ENCODE measurements at regions not wholly inside any gene's neighbourhood (a gene's known extent, or its start where the extent isn't known, plus 50 kb on each side); places are given as distances from the start of the nearest gene placed in this dataset.

- Histone ChIP-seq H3K9me2 (replicated peaks; ENCODE audit: low read depth, low read length) (no peaks in the 10 kb centered on the region), H3K9me3 (ENCODE audit: insufficient read depth, low read depth, low read length) (no peaks in the 10 kb centered on the region), H3K4me3 (ENCODE audit: low read length, poor library complexity, severe bottlenecking) (no peak overlapping the region), H3K36me3 (ENCODE audit: insufficient read depth, low read length) (no peaks in the 10 kb centered on the region), H4K20me1 (ENCODE audit: insufficient read depth, low read length, poor library complexity, severe bottlenecking) (no peaks in the 10 kb centered on the region), H3K4me1 (ENCODE audit: insufficient read depth, low read length, poor library complexity, severe bottlenecking) (no peaks in the 10 kb centered on the region), H3K4me2 (ENCODE audit: low read depth, low read length, poor library complexity, severe bottlenecking) (no peak overlapping the region), H3K79me2 (ENCODE audit: insufficient read depth, low read length) (no peaks in the 10 kb centered on the region), H2AFZ (ENCODE audit: low read length) (no peak overlapping the region), H3F3A (ENCODE audit: low read depth) (no peaks in the 10 kb centered on the region), H3K27me3 (ENCODE audit: insufficient read depth, low read length, poor library complexity, severe bottlenecking) (no peaks in the 10 kb centered on the region), H3K9ac (ENCODE audit: low read depth, low read length, poor library complexity, severe bottlenecking) (no peak overlapping the region)
- TF ChIP-seq EZH2phosphoT487 (IDR thresholded peaks at IDR 0.05; ENCODE audit: borderline replicate concordance) = no peak
- TF ChIP-seq, protein P1, sequence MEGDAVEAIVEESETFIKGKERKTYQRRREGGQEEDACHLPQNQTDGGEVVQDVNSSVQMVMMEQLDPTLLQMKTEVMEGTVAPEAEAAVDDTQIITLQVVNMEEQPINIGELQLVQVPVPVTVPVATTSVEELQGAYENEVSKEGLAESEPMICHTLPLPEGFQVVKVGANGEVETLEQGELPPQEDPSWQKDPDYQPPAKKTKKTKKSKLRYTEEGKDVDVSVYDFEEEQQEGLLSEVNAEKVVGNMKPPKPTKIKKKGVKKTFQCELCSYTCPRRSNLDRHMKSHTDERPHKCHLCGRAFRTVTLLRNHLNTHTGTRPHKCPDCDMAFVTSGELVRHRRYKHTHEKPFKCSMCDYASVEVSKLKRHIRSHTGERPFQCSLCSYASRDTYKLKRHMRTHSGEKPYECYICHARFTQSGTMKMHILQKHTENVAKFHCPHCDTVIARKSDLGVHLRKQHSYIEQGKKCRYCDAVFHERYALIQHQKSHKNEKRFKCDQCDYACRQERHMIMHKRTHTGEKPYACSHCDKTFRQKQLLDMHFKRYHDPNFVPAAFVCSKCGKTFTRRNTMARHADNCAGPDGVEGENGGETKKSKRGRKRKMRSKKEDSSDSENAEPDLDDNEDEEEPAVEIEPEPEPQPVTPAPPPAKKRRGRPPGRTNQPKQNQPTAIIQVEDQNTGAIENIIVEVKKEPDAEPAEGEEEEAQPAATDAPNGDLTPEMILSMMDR (conservative IDR thresholded peaks at IDR 0.05; ENCODE audit: low read length) = no peak
These were observed 224.6 kb downstream of the EPHA4 start for GRCh38 chr2:221347471-221347870.

- Histone ChIP-seq H3K36me3 (ENCODE audit: insufficient read depth, low read length) (no peaks in the 10 kb centered on the region), H3K9me3 (ENCODE audit: insufficient read depth, low read depth, low read length) (no peaks in the 10 kb centered on the region), H3K9me2 (replicated peaks; ENCODE audit: low read depth, low read length) (no peaks in the 10 kb centered on the region), H3K9ac (ENCODE audit: low read depth, low read length, poor library complexity, severe bottlenecking) (no peak overlapping the region), H2AFZ (ENCODE audit: low read length) (no peak overlapping the region), H3K79me2 (ENCODE audit: insufficient read depth, low read length) (no peaks in the 10 kb centered on the region), H3K4me1 (ENCODE audit: insufficient read depth, low read length, poor library complexity, severe bottlenecking) (no peaks in the 10 kb centered on the region), H3K4me3 (ENCODE audit: low read length, poor library complexity, severe bottlenecking) (no peak overlapping the region), H3K27me3 (ENCODE audit: insufficient read depth, low read length, poor library complexity, severe bottlenecking) (no peaks in the 10 kb centered on the region), H3K4me2 (ENCODE audit: low read depth, low read length, poor library complexity, severe bottlenecking) (no peak overlapping the region), H3F3A (ENCODE audit: low read depth) (no peaks in the 10 kb centered on the region), H4K20me1 (ENCODE audit: insufficient read depth, low read length, poor library complexity, severe bottlenecking) (no peaks in the 10 kb centered on the region)
- TF ChIP-seq, protein P1 (conservative IDR thresholded peaks at IDR 0.05; ENCODE audit: low read length) = no peak
- TF ChIP-seq EZH2phosphoT487 (IDR thresholded peaks at IDR 0.05; ENCODE audit: borderline replicate concordance) = no peak
These were observed 221.5 kb downstream of the EPHA4 start for GRCh38 chr2:221350616-221351015.

DNA sequence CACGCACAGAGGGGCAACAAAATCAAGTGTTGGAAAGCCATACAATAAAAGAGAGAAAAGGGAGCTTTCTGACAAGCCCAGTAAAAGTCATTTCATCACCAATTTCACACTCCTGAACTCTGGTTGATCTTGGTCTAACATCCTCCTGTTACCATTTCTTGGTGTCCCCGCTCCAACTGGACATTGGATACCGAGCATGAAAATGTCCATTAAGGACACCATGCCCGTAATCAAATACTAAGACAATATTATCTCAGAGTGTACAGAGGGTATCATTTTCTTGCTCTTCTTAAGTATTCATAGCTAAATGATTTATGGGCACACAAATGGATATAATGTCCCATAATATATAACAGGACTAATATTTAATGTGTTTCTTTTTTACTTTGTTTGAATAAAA, 218.9 kb downstream of the EPHA4 start:
- no peak for TF ChIP-seq EZH2phosphoT487 (IDR thresholded peaks at IDR 0.05; ENCODE audit: borderline replicate concordance)
- TF ChIP-seq, protein P1 (conservative IDR thresholded peaks at IDR 0.05; ENCODE audit: low read length) = no peak

More for the DNA sequence above, 218.9 kb downstream of the EPHA4 start:
- Histone ChIP-seq H3K36me3 (ENCODE audit: insufficient read depth, low read length) (no peaks in the 10 kb centered on the region), H3K9ac (ENCODE audit: low read depth, low read length, poor library complexity, severe bottlenecking) (no peak overlapping the region), H3K4me3 (ENCODE audit: low read length, poor library complexity, severe bottlenecking) (no peak overlapping the region), H3F3A (ENCODE audit: low read depth) (no peaks in the 10 kb centered on the region), H2AFZ (ENCODE audit: low read length) (no peak overlapping the region), H3K9me3 (ENCODE audit: insufficient read depth, low read depth, low read length) (no peaks in the 10 kb centered on the region), H3K79me2 (ENCODE audit: insufficient read depth, low read length) (no peaks in the 10 kb centered on the region), H3K4me2 (ENCODE audit: low read depth, low read length, poor library complexity, severe bottlenecking) (no peak overlapping the region), H4K20me1 (ENCODE audit: insufficient read depth, low read length, poor library complexity, severe bottlenecking) (no peaks in the 10 kb centered on the region), H3K27me3 (ENCODE audit: insufficient read depth, low read length, poor library complexity, severe bottlenecking) (no peaks in the 10 kb centered on the region), H3K9me2 (replicated peaks; ENCODE audit: low read depth, low read length) (no peaks in the 10 kb centered on the region), H3K4me1 (ENCODE audit: insufficient read depth, low read length, poor library complexity, severe bottlenecking) (no peaks in the 10 kb centered on the region)

All from Loucy (cell line).